Vagina (tissue), 2 donors: ENCODE measurements at regions not wholly inside any gene's neighbourhood (a gene's known extent, or its start where the extent isn't known, plus 50 kb on each side); places are given as distances from the start of the nearest gene placed in this dataset.

ENCODE experiments used
- DNase-seq, 2 donors: peaks; one replicate each; pipeline ENCODE4 v3.0.0-alpha.2; 2017; ENCODE audit errors: extremely low spot score in 2 of 2
- H3K27ac ChIP-seq: fragments of 200-600 bp; sonication (generic); one replicate; pipeline ENCODE4 v1.5.1; 2019
- H3K27me3 ChIP-seq: fragments of 200-600 bp; sonication (generic); one replicate; pipeline ENCODE4 v1.5.1; 2019
- H3K36me3 ChIP-seq, 2 donors: fragments of 200-600 bp; sonication (generic); one replicate each; pipeline ENCODE4 v1.5.1; 2017 to 2019
- H3K4me1 ChIP-seq: fragments of 200-600 bp; sonication (generic); one replicate; pipeline ENCODE4 v1.5.1; 2019
- H3K4me3 ChIP-seq, 2 donors: fragments of 200-600 bp; sonication (generic); 1 replicate in 1 of 2; 2 replicates in 1 of 2; pipeline ENCODE4 v1.5.1; 2016 to 2019
- H3K9me3 ChIP-seq: fragments of 200-600 bp; sonication (generic); one replicate; pipeline ENCODE4 v1.5.1; 2019
- POLR2A ChIP-seq, 2 donors: fragments of 450-650 bp; IDR thresholded peaks; one replicate each; pipeline ENCODE4 v1.6.1; 2017; ENCODE audit warnings: antibody characterized with exemption in 2 of 2, mild to moderate bottlenecking in 2 of 2, moderate library complexity in 2 of 2
- POLR2AphosphoS5 ChIP-seq, 2 donors: sonication (generic); formaldehyde crosslinking; IDR thresholded peaks; one replicate each; pipeline ENCODE4 v1.9.0; 2017; ENCODE audit warnings: antibody characterized with exemption in 2 of 2, mild to moderate bottlenecking in 2 of 2, low read depth in 1 of 2; ENCODE audit not compliant: insufficient read depth in 1 of 2
- intact Hi-C: fragments of 100-400 bp; cut with DNase I; formaldehyde crosslinking; loops from one replicate; pipeline ENCODE4 v1.15.1; 2023
- TF ChIP-seq, protein P1 (sequence below), 3 experiments: fragments of 450-650 bp in 2 of 3; fragments of 200-600 bp in 1 of 3; sonication (generic) in 1 of 3; IDR thresholded peaks; one replicate each; pipeline ENCODE4 v1.5.1; 2017 to 2019; ENCODE audit warnings: antibody characterized with exemption in 3 of 3, mild to moderate bottlenecking in 2 of 3, moderate library complexity in 2 of 3

- Histone ChIP-seq H3K4me1 (no peaks in the 10 kb centered on the region), H3K36me3 (no peaks in the 10 kb centered on the region)
- DNase-seq: no peak
These were observed 210.9 kb upstream of the SEMA3E start for GRCh38 chr7:83859827-83860226.

GRCh38 chr7:83857691-83858090 lies 208.8 kb upstream of the SEMA3E start:
- Histone ChIP-seq H3K27me3 (no peaks in the 10 kb centered on the region), H3K4me1 (no peaks in the 10 kb centered on the region), H3K9me3 (no peaks in the 10 kb centered on the region), H3K4me3 (no peak overlapping the region), H3K27ac (no peak overlapping the region), H3K36me3 (no peaks in the 10 kb centered on the region)
- no peak for DNase-seq
- intact Hi-C loops: no loop called here
- no peak for TF ChIP-seq POLR2A (IDR thresholded peaks at IDR 0.05)

More at GRCh38 chr7:83859827-83860226, 210.9 kb upstream of the SEMA3E start:
- Histone ChIP-seq H3K27ac (no peak overlapping the region), H3K27me3 (no peaks in the 10 kb centered on the region), H3K4me3 (no peak overlapping the region), H3K9me3 (no peaks in the 10 kb centered on the region)
- intact Hi-C loops: no loop called here
- TF ChIP-seq POLR2A (IDR thresholded peaks at IDR 0.05) (no peak), POLR2AphosphoS5 (IDR thresholded peaks at IDR 0.05; ENCODE audit: insufficient read depth in 1 of 2, low read depth in 1 of 2) (no peak)
- TF ChIP-seq, protein P1, sequence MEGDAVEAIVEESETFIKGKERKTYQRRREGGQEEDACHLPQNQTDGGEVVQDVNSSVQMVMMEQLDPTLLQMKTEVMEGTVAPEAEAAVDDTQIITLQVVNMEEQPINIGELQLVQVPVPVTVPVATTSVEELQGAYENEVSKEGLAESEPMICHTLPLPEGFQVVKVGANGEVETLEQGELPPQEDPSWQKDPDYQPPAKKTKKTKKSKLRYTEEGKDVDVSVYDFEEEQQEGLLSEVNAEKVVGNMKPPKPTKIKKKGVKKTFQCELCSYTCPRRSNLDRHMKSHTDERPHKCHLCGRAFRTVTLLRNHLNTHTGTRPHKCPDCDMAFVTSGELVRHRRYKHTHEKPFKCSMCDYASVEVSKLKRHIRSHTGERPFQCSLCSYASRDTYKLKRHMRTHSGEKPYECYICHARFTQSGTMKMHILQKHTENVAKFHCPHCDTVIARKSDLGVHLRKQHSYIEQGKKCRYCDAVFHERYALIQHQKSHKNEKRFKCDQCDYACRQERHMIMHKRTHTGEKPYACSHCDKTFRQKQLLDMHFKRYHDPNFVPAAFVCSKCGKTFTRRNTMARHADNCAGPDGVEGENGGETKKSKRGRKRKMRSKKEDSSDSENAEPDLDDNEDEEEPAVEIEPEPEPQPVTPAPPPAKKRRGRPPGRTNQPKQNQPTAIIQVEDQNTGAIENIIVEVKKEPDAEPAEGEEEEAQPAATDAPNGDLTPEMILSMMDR (IDR thresholded peaks at IDR 0.05): no peak

DNA sequence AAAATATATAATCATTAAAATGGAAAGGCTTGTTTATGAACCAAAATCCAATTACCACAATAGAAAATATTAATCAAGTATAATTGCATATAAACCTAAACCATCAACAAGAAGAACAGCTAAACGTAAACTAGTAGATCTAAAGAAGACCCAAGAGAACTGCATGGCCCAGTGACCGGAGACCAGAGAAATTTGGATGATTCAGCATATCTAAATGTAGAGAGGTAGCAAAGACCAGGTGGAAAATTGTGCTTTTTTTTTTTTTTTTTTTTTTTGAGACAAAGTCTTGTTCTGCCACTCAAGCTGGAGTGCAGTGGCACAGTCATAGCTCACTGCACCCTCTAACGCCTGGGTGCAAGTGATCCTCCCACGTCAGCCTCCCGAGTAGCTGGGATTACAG lies 207.2 kb upstream of the SEMA3E start:
- Histone ChIP-seq H3K9me3 (no peaks in the 10 kb centered on the region), H3K36me3 (no peaks in the 10 kb centered on the region), H3K4me3 (no peak overlapping the region), H3K27ac (no peak overlapping the region), H3K4me1 (no peaks in the 10 kb centered on the region), H3K27me3 (no peaks in the 10 kb centered on the region)
- intact Hi-C loops: no loop called here
- TF ChIP-seq POLR2AphosphoS5 (IDR thresholded peaks at IDR 0.05; ENCODE audit: insufficient read depth in 1 of 2, low read depth in 1 of 2): no peak
- TF ChIP-seq, protein P1 (IDR thresholded peaks at IDR 0.05): no peak
- no peak for DNase-seq

DNA sequence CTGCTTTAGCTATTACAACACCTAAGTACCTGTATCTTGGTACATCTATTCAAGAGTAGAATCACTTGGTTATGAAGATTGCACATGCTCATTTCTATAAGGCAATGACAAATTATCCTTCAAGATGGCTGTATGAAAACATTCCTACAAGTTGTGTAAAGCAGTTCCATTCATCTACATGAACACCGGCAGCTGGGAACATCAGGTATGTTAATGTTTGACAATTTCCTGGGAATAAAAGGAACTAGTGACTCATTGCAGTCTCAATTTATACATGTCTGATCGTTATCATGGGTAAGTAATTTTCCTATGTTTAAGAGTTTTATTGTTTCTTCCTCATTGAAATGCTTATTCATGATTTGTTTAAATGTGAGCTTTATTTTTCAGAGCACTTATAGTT lies 203.2 kb upstream of the SEMA3E start:
- no peaks in the 10 kb centered on the region for H3K36me3 ChIP-seq
- intact Hi-C loops: no loop called here
- H3K4me1 ChIP-seq: no peaks in the 10 kb centered on the region
- no peaks in the 10 kb centered on the region for H3K9me3 ChIP-seq
- H3K27me3 ChIP-seq: no peaks in the 10 kb centered on the region
- DNase-seq: no peak
- no peak overlapping the region for H3K27ac ChIP-seq
- no peak for TF ChIP-seq POLR2AphosphoS5 (IDR thresholded peaks at IDR 0.05; ENCODE audit: insufficient read depth in 1 of 2, low read depth in 1 of 2)
- no peak for TF ChIP-seq POLR2A (IDR thresholded peaks at IDR 0.05)
- TF ChIP-seq, protein P1 (IDR thresholded peaks at IDR 0.05): no peak
- no peak overlapping the region for H3K4me3 ChIP-seq

- Histone ChIP-seq H3K9me3 (no peaks in the 10 kb centered on the region), H3K27ac (no peak overlapping the region), H3K36me3 (no peaks in the 10 kb centered on the region), H3K27me3 (no peaks in the 10 kb centered on the region), H3K4me3 (no peak overlapping the region), H3K4me1 (no peaks in the 10 kb centered on the region)
- no peak for TF ChIP-seq POLR2A (IDR thresholded peaks at IDR 0.05)
- intact Hi-C loops: no loop called here
- no peak for DNase-seq
These were observed 202.6 kb upstream of the SEMA3E start for GRCh38 chr7:83851551-83851950.

DNA sequence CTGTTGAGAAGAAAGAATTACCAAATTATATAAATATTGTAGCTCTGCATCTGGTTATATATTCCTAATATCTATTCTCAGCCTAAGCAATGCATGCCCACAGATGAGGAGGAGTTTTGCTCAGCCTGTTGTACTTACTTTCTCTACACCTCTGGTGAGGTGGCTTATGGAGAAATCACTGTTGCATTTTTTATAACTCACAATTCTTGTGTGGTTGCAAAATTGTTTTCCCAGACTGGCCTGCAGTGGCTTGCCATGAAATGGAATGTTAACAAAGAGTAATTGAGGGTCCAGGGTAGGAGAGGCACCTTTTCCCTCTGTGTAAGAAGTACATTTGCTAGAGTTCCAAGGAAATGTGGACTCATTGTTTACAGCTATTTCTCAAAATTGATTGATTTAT lies 202.0 kb upstream of the SEMA3E start:
- Histone ChIP-seq H3K36me3 (no peaks in the 10 kb centered on the region), H3K27ac (no peak overlapping the region), H3K9me3 (no peaks in the 10 kb centered on the region), H3K4me3 (no peak overlapping the region), H3K27me3 (no peaks in the 10 kb centered on the region), H3K4me1 (no peaks in the 10 kb centered on the region)
- TF ChIP-seq POLR2AphosphoS5 (IDR thresholded peaks at IDR 0.05; ENCODE audit: insufficient read depth in 1 of 2, low read depth in 1 of 2) (no peak), POLR2A (IDR thresholded peaks at IDR 0.05) (no peak)
- TF ChIP-seq, protein P1 (IDR thresholded peaks at IDR 0.05): no peak
- intact Hi-C loops: no loop called here
- no peak for DNase-seq
